ENCODE measurements at regions not wholly inside any gene's neighbourhood (a gene's known extent, or its start where the extent isn't known, plus 50 kb on each side); places are given as distances from the start of the nearest gene placed in this dataset.

- no peaks in the 10 kb centered on the region for H3K36me3 ChIP-seq
- no peaks in the 10 kb centered on the region for H3K27me3 ChIP-seq
- no peak overlapping the region for H3K4me3 ChIP-seq
- DNase-seq = no peak
- H3K9me3 ChIP-seq = no peaks in the 10 kb centered on the region
Measured at GRCh38 chr18:39951142-39951720, 2003.8 kb upstream of the PIK3C3 start.

GRCh38 chr18:39946623-39947061 is 2008.4 kb upstream of the PIK3C3 start:
- H3K4me3 ChIP-seq = no peak overlapping the region
- H3K36me3 ChIP-seq = no peaks in the 10 kb centered on the region
- no peaks in the 10 kb centered on the region for H3K27me3 ChIP-seq
- DNase-seq = peak; percentile 32
- H3K9me3 ChIP-seq = no peaks in the 10 kb centered on the region

DNA sequence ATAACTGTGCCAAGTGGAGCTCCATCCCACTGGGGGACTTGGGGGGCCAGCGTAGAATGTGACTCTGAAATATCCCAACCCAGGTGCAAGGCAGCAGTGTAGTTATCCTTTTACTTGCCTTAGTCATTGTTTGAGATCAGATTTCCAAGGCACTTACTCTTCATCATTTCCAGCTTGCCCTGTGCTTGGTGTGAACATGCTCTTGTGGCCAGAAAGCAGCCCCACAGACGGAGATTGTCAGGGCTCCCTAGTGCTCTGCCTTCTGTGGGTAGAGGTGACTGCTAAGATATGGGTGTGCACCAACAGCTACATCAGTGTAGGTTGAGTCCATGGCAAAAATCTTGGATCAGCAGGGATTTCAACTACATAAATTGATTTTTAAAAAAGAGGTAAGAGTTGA is 2010.0 kb upstream of the PIK3C3 start:
- Histone ChIP-seq H3K27me3 (no peaks in the 10 kb centered on the region), H3K36me3 (no peaks in the 10 kb centered on the region), H3K4me3 (no peak overlapping the region), H3K9me3 (no peaks in the 10 kb centered on the region)
- DNase-seq = no peak

GRCh38 chr18:39942702-39943101 is 2012.3 kb upstream of the PIK3C3 start:
- H3K9me3 ChIP-seq = no peaks in the 10 kb centered on the region
- no peak overlapping the region for H3K4me3 ChIP-seq
- no peak for DNase-seq
- H3K36me3 ChIP-seq = no peaks in the 10 kb centered on the region
- no peaks in the 10 kb centered on the region for H3K27me3 ChIP-seq

- H3K4me3 ChIP-seq = no peak overlapping the region
- H3K9me3 ChIP-seq = no peaks in the 10 kb centered on the region
- no peaks in the 10 kb centered on the region for H3K36me3 ChIP-seq
- no peaks in the 10 kb centered on the region for H3K27me3 ChIP-seq
- no peak for DNase-seq
Measured at GRCh38 chr18:39938676-39939608, 2016.1 kb upstream of the PIK3C3 start.

- Histone ChIP-seq H3K9me3 (no peaks in the 10 kb centered on the region), H3K4me3 (no peak overlapping the region), H3K27me3 (no peaks in the 10 kb centered on the region), H3K36me3 (no peaks in the 10 kb centered on the region)
- no peak for DNase-seq
Measured at GRCh38 chr18:39935598-39935997, 2019.4 kb upstream of the PIK3C3 start.

DNA sequence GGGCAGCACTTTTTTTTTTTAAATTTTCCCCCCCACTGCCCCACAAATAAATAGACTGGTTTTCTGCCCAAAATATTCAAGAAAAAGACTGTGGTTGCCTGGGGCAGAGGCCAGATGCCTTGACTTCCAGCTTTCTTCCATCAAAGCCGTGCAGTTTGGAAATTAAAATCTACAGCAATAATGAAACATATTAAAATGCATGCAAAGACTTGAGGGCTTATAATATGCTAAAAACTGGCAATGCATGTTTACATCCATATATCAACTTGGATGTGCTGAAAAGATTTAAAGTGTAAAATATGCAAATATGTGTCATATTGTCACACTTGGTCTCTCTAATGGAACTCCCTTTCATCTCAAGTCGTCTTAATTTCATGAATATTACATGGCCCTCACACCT is 2036.2 kb upstream of the PIK3C3 start:
- Histone ChIP-seq H3K36me3 (no peaks in the 10 kb centered on the region), H3K9me3 (no peaks in the 10 kb centered on the region), H3K27me3 (no peaks in the 10 kb centered on the region), H3K4me3 (no peak overlapping the region)
- no peak for DNase-seq

- Histone ChIP-seq H3K36me3 (no peaks in the 10 kb centered on the region), H3K9me3 (no peaks in the 10 kb centered on the region), H3K4me3 (no peak overlapping the region), H3K27me3 (no peaks in the 10 kb centered on the region)
- DNase-seq = no peak
Measured at GRCh38 chr18:39913672-39914366, 2041.2 kb upstream of the PIK3C3 start.

- Histone ChIP-seq H3K27me3 (no peaks in the 10 kb centered on the region), H3K36me3 (no peaks in the 10 kb centered on the region), H3K4me3 (no peak overlapping the region), H3K9me3 (no peaks in the 10 kb centered on the region)
- DNase-seq = no peak
Measured at GRCh38 chr18:39911716-39912115, 2043.3 kb upstream of the PIK3C3 start.

GRCh38 chr18:39909706-39910105 is 2045.3 kb upstream of the PIK3C3 start:
- no peak for DNase-seq
- Histone ChIP-seq H3K4me3 (no peak overlapping the region), H3K27me3 (no peaks in the 10 kb centered on the region)

DNA sequence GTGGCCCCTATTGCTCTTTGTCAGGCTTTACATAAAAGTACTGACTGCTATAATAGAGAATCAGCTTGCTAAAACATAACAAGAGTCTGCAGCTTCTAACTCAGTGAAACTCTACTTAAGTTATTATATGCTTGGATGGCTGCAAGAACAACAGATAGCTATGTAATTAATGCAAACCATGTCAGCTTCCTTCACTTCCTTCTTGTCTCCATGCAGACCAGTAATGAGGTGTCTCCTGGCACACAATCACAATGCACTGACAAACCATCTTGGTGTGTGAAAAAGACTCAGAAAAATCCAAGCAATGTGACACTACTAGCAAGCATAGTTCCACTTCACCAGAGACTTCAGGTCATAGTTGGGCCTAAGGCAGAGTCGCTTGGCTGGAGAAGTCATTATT is 2068.9 kb upstream of the PIK3C3 start:
- Histone ChIP-seq H3K9me3 (no peaks in the 10 kb centered on the region), H3K4me3 (no peak overlapping the region)
- DNase-seq = no peak

More at GRCh38 chr18:39909706-39910105, 2045.3 kb upstream of the PIK3C3 start:
- Histone ChIP-seq H3K36me3 (no peaks in the 10 kb centered on the region), H3K9me3 (no peaks in the 10 kb centered on the region)

DNA sequence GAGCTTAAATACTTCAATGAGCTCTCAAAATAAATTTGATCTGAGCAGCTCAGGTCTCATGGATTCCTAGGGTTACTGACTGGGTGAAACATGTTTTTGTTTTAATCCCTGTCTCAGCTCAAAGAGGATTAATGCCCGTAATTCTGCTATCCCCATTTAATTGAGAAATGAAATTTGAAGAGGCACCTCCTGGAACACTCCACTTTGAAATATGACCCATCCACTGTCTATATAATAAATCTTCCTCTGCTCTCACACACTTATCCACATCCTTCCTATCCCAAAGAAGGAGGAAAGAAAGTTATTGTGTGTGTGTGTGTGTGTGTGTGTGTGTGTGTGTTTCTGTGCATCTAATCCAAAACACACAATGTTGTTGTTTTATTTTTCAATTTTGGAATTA is 2082.4 kb upstream of the PIK3C3 start:
- Histone ChIP-seq H3K9me3 (no peaks in the 10 kb centered on the region), H3K36me3 (no peaks in the 10 kb centered on the region), H3K4me3 (no peak overlapping the region), H3K27me3 (no peaks in the 10 kb centered on the region; the same call in 1 of the 2 replicates)
- no peak for DNase-seq

More for the DNA sequence above, 2068.9 kb upstream of the PIK3C3 start:
- H3K27me3 ChIP-seq = no peaks in the 10 kb centered on the region; the same call in 1 of the 2 replicates
- no peaks in the 10 kb centered on the region for H3K36me3 ChIP-seq

DNA sequence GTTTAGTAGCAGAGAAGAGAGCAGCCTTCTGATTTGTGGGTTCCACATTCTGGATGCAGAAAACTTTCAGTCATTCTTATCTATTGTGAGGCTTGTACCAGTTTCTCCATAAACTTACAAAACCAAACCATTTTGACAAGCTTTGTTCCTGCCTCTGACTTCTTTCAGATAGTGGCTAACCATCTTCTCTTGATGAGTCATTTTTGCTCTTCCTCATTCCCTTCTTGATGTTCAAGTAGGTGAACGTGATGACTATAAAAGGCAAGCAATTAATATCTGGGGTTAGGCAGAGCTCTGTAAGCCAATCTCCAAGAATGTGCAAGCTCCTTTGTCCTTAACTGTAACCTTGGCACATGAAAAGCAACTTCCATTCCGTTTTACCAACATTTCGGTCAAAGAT is 2083.1 kb upstream of the PIK3C3 start:
- H3K36me3 ChIP-seq = no peaks in the 10 kb centered on the region
- H3K27me3 ChIP-seq = no peaks in the 10 kb centered on the region; the same call in 1 of the 2 replicates
- no peak for DNase-seq

GRCh38 chr18:39870591-39870990 is 2084.4 kb upstream of the PIK3C3 start:
- DNase-seq = no peak

More for the DNA sequence above, 2083.1 kb upstream of the PIK3C3 start:
- H3K4me3 ChIP-seq = no peak overlapping the region
- no peaks in the 10 kb centered on the region for H3K9me3 ChIP-seq

GRCh38 chr18:39863916-39864315 is 2091.1 kb upstream of the PIK3C3 start:
- DNase-seq = peak; percentile 28
- H3K9me3 ChIP-seq = no peaks in the 10 kb centered on the region
- no peaks in the 10 kb centered on the region for H3K36me3 ChIP-seq
- H3K27me3 ChIP-seq = no peaks in the 10 kb centered on the region
- no peak overlapping the region for H3K4me3 ChIP-seq

More at GRCh38 chr18:39870591-39870990, 2084.4 kb upstream of the PIK3C3 start:
- H3K9me3 ChIP-seq = no peaks in the 10 kb centered on the region
- no peaks in the 10 kb centered on the region; the same call in 1 of the 2 replicates for H3K27me3 ChIP-seq
- H3K4me3 ChIP-seq = no peak overlapping the region
- H3K36me3 ChIP-seq = no peaks in the 10 kb centered on the region

DNA sequence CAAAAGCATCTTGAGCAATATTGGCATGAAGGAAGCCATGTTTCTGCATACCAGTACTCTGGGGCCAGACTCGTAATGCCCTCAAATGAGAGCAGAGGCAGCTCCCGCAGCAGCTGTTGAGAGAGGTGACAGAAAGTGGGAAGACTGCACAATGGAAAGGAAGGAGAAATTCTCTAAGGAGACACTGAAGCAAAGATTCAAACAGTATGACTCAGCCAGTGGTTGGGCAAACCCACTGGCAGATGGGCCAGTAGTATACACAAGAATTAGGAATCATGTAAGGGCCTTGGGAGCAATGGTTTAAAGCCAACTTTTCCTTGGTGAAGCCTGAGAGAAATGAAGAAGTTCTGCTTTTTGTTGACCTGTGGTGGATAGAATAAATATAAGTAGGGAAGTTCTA is 2092.7 kb upstream of the PIK3C3 start:
- peak; percentile 21 for DNase-seq
- no peak overlapping the region for H3K4me3 ChIP-seq
- no peaks in the 10 kb centered on the region for H3K27me3 ChIP-seq
- no peaks in the 10 kb centered on the region for H3K36me3 ChIP-seq
- no peaks in the 10 kb centered on the region for H3K9me3 ChIP-seq

- no peaks in the 10 kb centered on the region for H3K9me3 ChIP-seq
- H3K36me3 ChIP-seq = no peaks in the 10 kb centered on the region
- no peak overlapping the region for H3K4me3 ChIP-seq
- DNase-seq = no peak
- H3K27me3 ChIP-seq = no peaks in the 10 kb centered on the region
Measured at GRCh38 chr18:39854291-39854690, 2100.7 kb upstream of the PIK3C3 start.

Data from MG63 (cell line).